ENCODE measurements at regions not wholly inside any gene's neighbourhood (a gene's known extent, or its start where the extent isn't known, plus 50 kb on each side); places are given as distances from the start of the nearest gene placed in this dataset.

GRCh38 chr1:30417001-30417700, 306.2 kb downstream of the MATN1 start:
- TF ChIP-seq POLR2A (IDR thresholded peaks at IDR 0.05; ENCODE audit: low read length) = no peak
- TF ChIP-seq GATA1 (IDR thresholded peaks at IDR 0.05; ENCODE audit: low read depth, low read length) = no peak

Data from erythroblast (primary cell).